A549 (cell line): ENCODE measurements at regions not wholly inside any gene's neighbourhood (a gene's known extent, or its start where the extent isn't known, plus 50 kb on each side); places are given as distances from the start of the nearest gene placed in this dataset.
"Not testable (repeated sequence)": the region's sequence is repeated elsewhere in the genome, so short reads cannot be mapped to it uniquely, and the experiment has no call there.

Experiments used
- RNF2 ChIP-seq: fragments of 200-600 bp; sonication (generic); IDR thresholded peaks from 2 replicates; pipeline ENCODE4 v1.6.1; 2016; ENCODE audit warnings: low read depth, mild to moderate bottlenecking, antibody characterized with exemption, moderate library complexity, borderline replicate concordance
- SMC3 ChIP-seq: fragments of >200 bp; sonication (Bioruptor Twin); formaldehyde crosslinking; IDR thresholded peaks from 3 replicates; pipeline ENCODE4 v1.6.1; 2018; ENCODE audit warnings: inconsistent platforms
- TP53 ChIP-seq: fragments of 250-450 bp; sonication (Bioruptor Pico); IDR thresholded peaks from 2 replicates; pipeline ENCODE4 v1.5.0; 2021; ENCODE audit warnings: mild to moderate bottlenecking, moderate library complexity
- ZC3H11A ChIP-seq: fragments of 450-650 bp; IDR thresholded peaks from 2 replicates; pipeline ENCODE4 v1.6.1; 2014; ENCODE audit warnings: antibody characterized with exemption, mild to moderate bottlenecking
- ZNF302 ChIP-seq: fragments of 250-450 bp; sonication (Bioruptor Pico); IDR thresholded peaks from 2 replicates; pipeline ENCODE4 v1.9.0; 2021; ENCODE audit warnings: inconsistent platforms, mild to moderate bottlenecking, moderate library complexity
- TF ChIP-seq, protein P1 (sequence below): fragments of 200-600 bp; sonication (generic); IDR thresholded peaks from 2 replicates; pipeline ENCODE4 v1.6.1; 2016; ENCODE audit warnings: antibody characterized with exemption, mild to moderate bottlenecking, moderate library complexity
- TF ChIP-seq, protein P2 (sequence below): fragments of 450-650 bp; IDR thresholded peaks from 2 replicates; pipeline ENCODE4 v1.6.1; 2014; ENCODE audit warnings: antibody characterized with exemption
- TF ChIP-seq, protein P3 (sequence below): fragments of >200 bp; sonication (Bioruptor Twin); formaldehyde crosslinking; IDR thresholded peaks from 3 replicates; pipeline ENCODE4 v1.5.1; 2016

DNA sequence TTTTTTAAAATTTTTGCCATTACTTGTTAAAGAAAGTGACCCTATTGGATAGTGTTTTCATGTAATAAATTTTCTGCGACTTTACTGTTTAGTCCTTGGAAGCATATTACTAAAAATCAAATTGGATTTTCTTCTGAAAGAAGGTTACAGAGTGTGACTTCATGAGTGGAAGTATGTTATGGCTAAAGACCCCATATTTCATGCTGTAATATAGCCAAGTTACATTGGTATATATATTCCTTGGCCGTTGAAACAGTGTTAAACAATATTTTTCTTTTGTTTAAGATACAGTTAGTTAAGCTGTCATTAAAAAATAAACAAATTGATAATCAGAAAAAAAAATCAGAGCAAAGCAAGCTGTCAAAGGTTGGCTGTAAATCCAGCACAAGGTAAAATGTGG lies 541.7 kb downstream of the TTLL7 start:
- TF ChIP-seq, protein P1, sequence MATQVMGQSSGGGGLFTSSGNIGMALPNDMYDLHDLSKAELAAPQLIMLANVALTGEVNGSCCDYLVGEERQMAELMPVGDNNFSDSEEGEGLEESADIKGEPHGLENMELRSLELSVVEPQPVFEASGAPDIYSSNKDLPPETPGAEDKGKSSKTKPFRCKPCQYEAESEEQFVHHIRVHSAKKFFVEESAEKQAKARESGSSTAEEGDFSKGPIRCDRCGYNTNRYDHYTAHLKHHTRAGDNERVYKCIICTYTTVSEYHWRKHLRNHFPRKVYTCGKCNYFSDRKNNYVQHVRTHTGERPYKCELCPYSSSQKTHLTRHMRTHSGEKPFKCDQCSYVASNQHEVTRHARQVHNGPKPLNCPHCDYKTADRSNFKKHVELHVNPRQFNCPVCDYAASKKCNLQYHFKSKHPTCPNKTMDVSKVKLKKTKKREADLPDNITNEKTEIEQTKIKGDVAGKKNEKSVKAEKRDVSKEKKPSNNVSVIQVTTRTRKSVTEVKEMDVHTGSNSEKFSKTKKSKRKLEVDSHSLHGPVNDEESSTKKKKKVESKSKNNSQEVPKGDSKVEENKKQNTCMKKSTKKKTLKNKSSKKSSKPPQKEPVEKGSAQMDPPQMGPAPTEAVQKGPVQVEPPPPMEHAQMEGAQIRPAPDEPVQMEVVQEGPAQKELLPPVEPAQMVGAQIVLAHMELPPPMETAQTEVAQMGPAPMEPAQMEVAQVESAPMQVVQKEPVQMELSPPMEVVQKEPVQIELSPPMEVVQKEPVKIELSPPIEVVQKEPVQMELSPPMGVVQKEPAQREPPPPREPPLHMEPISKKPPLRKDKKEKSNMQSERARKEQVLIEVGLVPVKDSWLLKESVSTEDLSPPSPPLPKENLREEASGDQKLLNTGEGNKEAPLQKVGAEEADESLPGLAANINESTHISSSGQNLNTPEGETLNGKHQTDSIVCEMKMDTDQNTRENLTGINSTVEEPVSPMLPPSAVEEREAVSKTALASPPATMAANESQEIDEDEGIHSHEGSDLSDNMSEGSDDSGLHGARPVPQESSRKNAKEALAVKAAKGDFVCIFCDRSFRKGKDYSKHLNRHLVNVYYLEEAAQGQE: not testable (repeated sequence)
- TF ChIP-seq, protein P2, sequence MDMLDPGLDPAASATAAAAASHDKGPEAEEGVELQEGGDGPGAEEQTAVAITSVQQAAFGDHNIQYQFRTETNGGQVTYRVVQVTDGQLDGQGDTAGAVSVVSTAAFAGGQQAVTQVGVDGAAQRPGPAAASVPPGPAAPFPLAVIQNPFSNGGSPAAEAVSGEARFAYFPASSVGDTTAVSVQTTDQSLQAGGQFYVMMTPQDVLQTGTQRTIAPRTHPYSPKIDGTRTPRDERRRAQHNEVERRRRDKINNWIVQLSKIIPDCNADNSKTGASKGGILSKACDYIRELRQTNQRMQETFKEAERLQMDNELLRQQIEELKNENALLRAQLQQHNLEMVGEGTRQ: not testable (repeated sequence)
- not testable (repeated sequence) for TF ChIP-seq ZNF302, RNF2, ZC3H11A, TP53, SMC3
- TF ChIP-seq, protein P3, sequence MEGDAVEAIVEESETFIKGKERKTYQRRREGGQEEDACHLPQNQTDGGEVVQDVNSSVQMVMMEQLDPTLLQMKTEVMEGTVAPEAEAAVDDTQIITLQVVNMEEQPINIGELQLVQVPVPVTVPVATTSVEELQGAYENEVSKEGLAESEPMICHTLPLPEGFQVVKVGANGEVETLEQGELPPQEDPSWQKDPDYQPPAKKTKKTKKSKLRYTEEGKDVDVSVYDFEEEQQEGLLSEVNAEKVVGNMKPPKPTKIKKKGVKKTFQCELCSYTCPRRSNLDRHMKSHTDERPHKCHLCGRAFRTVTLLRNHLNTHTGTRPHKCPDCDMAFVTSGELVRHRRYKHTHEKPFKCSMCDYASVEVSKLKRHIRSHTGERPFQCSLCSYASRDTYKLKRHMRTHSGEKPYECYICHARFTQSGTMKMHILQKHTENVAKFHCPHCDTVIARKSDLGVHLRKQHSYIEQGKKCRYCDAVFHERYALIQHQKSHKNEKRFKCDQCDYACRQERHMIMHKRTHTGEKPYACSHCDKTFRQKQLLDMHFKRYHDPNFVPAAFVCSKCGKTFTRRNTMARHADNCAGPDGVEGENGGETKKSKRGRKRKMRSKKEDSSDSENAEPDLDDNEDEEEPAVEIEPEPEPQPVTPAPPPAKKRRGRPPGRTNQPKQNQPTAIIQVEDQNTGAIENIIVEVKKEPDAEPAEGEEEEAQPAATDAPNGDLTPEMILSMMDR: not testable (repeated sequence)
